Activated naive CD8-positive, alpha-beta T cell (primary cell): ENCODE measurements at regions not wholly inside any gene's neighbourhood (a gene's known extent, or its start where the extent isn't known, plus 50 kb on each side); places are given as distances from the start of the nearest gene placed in this dataset.

Source experiments
- H3K27ac Mint-ChIP-seq: one replicate; pipeline ENCODE4 v1.8.0; 2021; ENCODE audit warnings: mixed read lengths
- H3K27me3 Mint-ChIP-seq: one replicate; pipeline ENCODE4 v1.8.0; 2021; ENCODE audit warnings: mixed read lengths
- H3K36me3 Mint-ChIP-seq: one replicate; pipeline ENCODE4 v1.8.0; 2021; ENCODE audit warnings: mixed read lengths
- H3K4me1 Mint-ChIP-seq: one replicate; pipeline ENCODE4 v1.8.0; 2021; ENCODE audit warnings: low read depth, mixed read lengths
- H3K4me3 Mint-ChIP-seq: one replicate; pipeline ENCODE4 v1.8.0; 2021; ENCODE audit warnings: mild to moderate bottlenecking, mixed read lengths
- H3K9me3 Mint-ChIP-seq: one replicate; pipeline ENCODE4 v1.8.0; 2021; ENCODE audit warnings: low read depth, mixed read lengths

- H3K27me3 Mint-ChIP-seq = no peaks in the 10 kb centered on the region
- no peak overlapping the region for H3K27ac Mint-ChIP-seq
- H3K4me3 Mint-ChIP-seq = no peak overlapping the region
- peaks cover 2% of the 10 kb centered on the region for H3K36me3 Mint-ChIP-seq
- H3K9me3 Mint-ChIP-seq = peaks cover 2% of the 10 kb centered on the region
- H3K4me1 Mint-ChIP-seq = peaks cover 4% of the 10 kb centered on the region
Observed at GRCh38 chr2:196362973-196363549, 191.7 kb upstream of the STK17B start.

DNA sequence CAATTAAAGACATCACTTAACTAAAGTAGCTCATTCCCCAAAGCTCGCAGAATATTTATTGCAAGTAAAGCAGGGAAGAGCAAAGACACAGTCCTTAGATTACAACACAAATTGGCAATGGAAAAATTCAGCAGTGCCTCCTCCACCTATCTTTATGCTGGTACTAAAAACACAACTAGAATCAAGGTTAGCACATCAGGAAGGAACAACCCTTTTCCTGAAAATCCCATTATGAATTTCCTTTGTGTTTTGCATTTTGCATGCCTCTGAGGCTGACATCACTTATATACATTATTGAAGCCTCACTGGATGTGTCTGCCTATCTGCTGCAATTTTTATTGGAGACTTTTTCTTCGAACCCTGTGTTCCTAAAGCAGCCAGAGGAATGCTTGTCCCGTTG is 193.8 kb upstream of the STK17B start:
- Mint-ChIP-seq H3K27me3 (no peaks in the 10 kb centered on the region), H3K36me3 (peaks cover 4% of the 10 kb centered on the region), H3K4me1 (peaks cover 4% of the 10 kb centered on the region), H3K27ac (no peak overlapping the region), H3K4me3 (no peak overlapping the region), H3K9me3 (peaks cover 9% of the 10 kb centered on the region)

DNA sequence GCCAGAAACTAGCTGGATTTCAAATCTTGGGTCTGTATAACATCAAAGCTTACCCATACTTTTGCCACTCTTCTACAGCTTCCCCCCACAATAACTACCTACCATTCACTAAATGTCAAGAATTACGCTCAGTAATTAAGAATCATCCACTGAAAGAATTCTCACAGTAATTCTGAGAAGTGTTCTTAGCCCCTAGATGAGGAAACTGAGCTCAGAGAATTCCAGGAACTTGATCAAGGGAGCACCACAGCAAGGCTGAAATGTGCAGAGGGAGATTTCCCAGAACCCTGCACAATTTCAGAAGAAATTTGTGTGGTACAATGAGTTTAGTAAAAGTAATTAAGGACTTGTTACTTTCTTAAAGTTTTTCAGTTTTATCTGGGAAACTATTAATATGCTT is 194.5 kb upstream of the STK17B start:
- H3K9me3 Mint-ChIP-seq = peaks cover 9% of the 10 kb centered on the region
- peaks cover 4% of the 10 kb centered on the region for H3K4me1 Mint-ChIP-seq
- H3K36me3 Mint-ChIP-seq = peaks cover 4% of the 10 kb centered on the region
- H3K4me3 Mint-ChIP-seq = no peak overlapping the region
- H3K27ac Mint-ChIP-seq = no peak overlapping the region
- no peaks in the 10 kb centered on the region for H3K27me3 Mint-ChIP-seq

DNA sequence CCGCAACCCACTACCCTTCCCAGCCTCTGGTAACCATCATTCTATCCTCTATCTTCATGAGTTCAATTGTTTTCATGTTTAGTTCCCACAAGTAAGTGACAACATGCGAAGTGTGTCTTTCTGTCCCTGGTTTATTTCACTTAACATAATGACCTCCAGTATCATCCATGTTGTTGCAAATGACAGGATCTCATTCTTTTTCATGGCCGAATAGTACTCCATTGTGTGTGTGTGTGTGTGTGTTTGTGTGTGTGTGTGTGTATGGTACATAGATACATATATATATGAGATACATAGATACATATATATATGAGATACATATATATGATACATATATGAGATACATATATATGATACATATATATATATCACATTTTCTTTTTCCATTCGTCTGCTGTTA is 196.3 kb upstream of the STK17B start:
- Mint-ChIP-seq H3K27ac (no peak overlapping the region), H3K27me3 (no peaks in the 10 kb centered on the region), H3K4me1 (peaks cover 4% of the 10 kb centered on the region), H3K4me3 (no peak overlapping the region), H3K36me3 (peaks cover 4% of the 10 kb centered on the region), H3K9me3 (peaks cover 9% of the 10 kb centered on the region)

DNA sequence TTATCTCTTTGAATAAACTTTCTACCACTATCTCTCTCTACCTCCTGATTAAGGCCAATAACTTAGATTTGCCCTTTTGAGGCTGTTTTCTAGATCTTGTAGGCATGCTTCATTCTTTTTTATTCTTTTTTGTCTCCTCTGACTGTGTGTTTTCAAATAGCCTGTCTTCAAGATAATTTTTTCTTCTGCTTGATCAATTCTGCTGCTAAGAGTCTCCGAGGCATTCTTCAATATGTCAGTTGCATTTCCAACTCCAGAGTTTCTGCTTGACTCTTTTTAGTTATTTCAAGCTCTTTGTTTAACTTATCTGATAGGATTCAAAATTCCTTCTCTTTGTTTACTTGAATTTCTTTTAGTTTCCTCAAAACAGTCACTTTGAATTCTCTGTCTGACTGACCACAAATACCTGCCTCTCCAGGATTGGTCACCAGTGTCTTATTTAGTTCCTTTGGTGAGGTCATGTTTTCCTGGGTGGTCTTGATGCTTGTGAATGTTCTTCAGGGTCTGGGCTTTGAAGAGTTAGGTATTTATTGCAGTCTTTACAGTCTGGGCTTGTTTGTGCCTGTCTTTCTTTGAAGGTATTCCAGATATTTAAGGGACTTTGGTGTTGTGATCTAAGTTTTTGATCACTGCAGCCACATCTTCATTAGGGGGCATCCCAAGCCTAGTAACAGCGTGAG is 197.3 kb upstream of the STK17B start:
- Mint-ChIP-seq H3K36me3 (peaks cover 4% of the 10 kb centered on the region), H3K27ac (no peak overlapping the region), H3K27me3 (no peaks in the 10 kb centered on the region), H3K4me3 (no peak overlapping the region), H3K4me1 (peaks cover 4% of the 10 kb centered on the region), H3K9me3 (peaks cover 9% of the 10 kb centered on the region)

DNA sequence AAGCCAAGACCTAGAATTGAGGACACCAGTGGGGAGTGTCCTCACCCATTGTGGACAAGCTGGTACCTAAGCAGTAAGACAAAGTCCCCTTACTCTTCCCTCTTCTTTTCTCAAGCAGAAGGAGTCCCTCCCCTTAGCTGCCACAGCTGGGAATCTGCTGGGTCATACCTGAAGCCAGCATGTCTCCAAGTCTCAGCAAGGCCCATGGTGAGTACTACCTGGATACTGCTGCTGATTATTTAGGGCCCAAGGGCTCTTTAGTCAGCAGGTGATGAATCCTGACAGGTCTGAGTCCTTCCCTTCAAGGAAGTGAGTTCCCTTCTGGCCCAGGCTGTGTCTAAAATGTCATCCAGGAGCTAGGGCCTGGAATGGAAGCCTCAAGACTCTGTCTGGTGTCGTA is 198.6 kb upstream of the STK17B start:
- peaks cover 4% of the 10 kb centered on the region for H3K4me1 Mint-ChIP-seq
- no peaks in the 10 kb centered on the region for H3K27me3 Mint-ChIP-seq
- H3K27ac Mint-ChIP-seq = no peak overlapping the region
- no peak overlapping the region for H3K4me3 Mint-ChIP-seq
- peaks cover 9% of the 10 kb centered on the region for H3K9me3 Mint-ChIP-seq
- peaks cover 4% of the 10 kb centered on the region for H3K36me3 Mint-ChIP-seq

- Mint-ChIP-seq H3K9me3 (peaks cover 9% of the 10 kb centered on the region), H3K4me3 (no peak overlapping the region), H3K27me3 (no peaks in the 10 kb centered on the region), H3K27ac (no peak overlapping the region), H3K36me3 (peaks cover 4% of the 10 kb centered on the region), H3K4me1 (peaks cover 4% of the 10 kb centered on the region)
Observed at GRCh38 chr2:196370381-196370780, 199.0 kb upstream of the STK17B start.

DNA sequence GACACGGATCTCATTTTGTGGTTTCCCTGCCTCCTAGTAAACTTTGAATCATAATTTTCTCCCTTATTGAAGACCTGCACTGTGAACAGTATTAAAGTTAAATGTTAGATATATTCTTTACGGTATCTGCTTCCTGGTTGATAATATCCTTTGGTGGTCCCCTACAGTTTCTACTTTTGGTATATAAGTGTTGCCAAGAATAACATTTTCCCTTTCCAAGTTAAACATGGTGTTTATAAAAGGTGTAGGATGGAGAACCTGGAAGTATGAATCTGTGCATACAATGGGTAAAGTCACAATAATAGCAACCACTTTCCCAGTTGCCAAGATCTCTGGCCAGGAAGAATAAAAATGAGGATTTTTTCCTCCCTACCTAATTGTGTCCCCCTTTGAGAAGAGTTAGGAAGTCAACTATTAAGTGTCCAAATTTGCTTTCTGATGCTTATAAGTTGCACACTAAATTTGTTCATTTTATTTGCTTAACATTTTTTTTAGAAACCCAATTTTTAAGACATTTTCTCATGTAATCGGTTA is 201.0 kb upstream of the STK17B start:
- Mint-ChIP-seq H3K9me3 (peaks cover 9% of the 10 kb centered on the region), H3K36me3 (peaks cover 4% of the 10 kb centered on the region), H3K27me3 (no peaks in the 10 kb centered on the region), H3K4me1 (peaks cover 4% of the 10 kb centered on the region), H3K27ac (no peak overlapping the region), H3K4me3 (no peak overlapping the region)

DNA sequence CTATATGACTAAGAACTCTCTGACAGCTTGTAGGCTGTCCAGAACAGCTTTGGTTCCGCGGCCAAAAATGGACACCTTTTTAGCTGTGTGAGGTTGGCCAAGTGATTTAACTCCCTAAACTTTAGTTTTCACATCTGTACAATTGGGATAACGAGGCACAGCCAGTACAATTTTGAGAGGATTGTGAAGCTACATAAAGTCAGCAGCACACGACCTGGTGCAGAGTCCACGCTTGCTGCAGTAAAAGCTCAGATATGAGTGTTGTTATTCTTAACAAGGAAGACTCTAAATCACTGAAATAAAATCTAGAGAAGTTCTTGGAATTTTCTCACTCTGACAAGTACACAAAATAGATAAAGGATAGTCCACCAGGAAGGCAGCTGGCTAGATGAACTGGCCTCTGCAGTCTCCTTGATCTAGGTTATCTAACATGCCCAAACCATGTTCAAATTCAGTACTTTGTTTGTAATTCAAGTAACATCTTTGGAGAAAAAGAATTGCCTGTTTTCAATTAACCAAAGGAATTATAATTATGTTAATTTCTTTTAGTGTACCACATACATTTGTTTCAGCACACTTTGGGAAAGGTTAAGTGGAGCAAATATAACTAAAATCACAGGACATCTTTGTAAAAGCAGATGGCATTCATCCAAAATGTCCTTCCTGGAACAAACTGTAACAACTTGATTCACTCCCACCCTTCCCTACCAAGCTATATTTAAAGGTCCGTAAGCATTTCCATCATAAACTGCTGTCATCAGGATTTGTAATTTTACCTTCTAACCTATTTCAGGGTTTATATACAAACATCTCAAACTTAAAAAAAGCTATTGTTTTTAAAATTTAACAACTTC is 201.7 kb upstream of the STK17B start:
- H3K9me3 Mint-ChIP-seq = peaks cover 7% of the 10 kb centered on the region

GRCh38 chr2:196376984-196377877 is 205.9 kb upstream of the STK17B start:
- Mint-ChIP-seq H3K27ac (peak overlapping the region; percentile 80), H3K4me1 (peaks cover 7% of the 10 kb centered on the region), H3K36me3 (no peaks in the 10 kb centered on the region), H3K27me3 (no peaks in the 10 kb centered on the region), H3K4me3 (no peak overlapping the region), H3K9me3 (no peaks in the 10 kb centered on the region)

More for the DNA sequence above, 201.7 kb upstream of the STK17B start:
- no peaks in the 10 kb centered on the region for H3K27me3 Mint-ChIP-seq
- H3K4me3 Mint-ChIP-seq = no peak overlapping the region
- no peak overlapping the region for H3K27ac Mint-ChIP-seq
- H3K4me1 Mint-ChIP-seq = peaks cover 7% of the 10 kb centered on the region
- H3K36me3 Mint-ChIP-seq = peaks cover 3% of the 10 kb centered on the region

GRCh38 chr2:196379600-196379999 is 208.2 kb upstream of the STK17B start:
- Mint-ChIP-seq H3K4me1 (peaks cover 7% of the 10 kb centered on the region), H3K9me3 (no peaks in the 10 kb centered on the region), H3K36me3 (no peaks in the 10 kb centered on the region), H3K27me3 (no peaks in the 10 kb centered on the region), H3K27ac (no peak overlapping the region), H3K4me3 (no peak overlapping the region)

- peaks cover 7% of the 10 kb centered on the region for H3K4me1 Mint-ChIP-seq
- no peaks in the 10 kb centered on the region for H3K9me3 Mint-ChIP-seq
- no peak overlapping the region for H3K27ac Mint-ChIP-seq
- no peaks in the 10 kb centered on the region for H3K27me3 Mint-ChIP-seq
- no peaks in the 10 kb centered on the region for H3K36me3 Mint-ChIP-seq
- no peak overlapping the region for H3K4me3 Mint-ChIP-seq
Observed at GRCh38 chr2:196380098-196380497, 208.7 kb upstream of the STK17B start.

- peaks cover 7% of the 10 kb centered on the region for H3K4me1 Mint-ChIP-seq
- H3K27ac Mint-ChIP-seq = no peak overlapping the region
- H3K4me3 Mint-ChIP-seq = no peak overlapping the region
- no peaks in the 10 kb centered on the region for H3K36me3 Mint-ChIP-seq
- H3K9me3 Mint-ChIP-seq = no peaks in the 10 kb centered on the region
- no peaks in the 10 kb centered on the region for H3K27me3 Mint-ChIP-seq
Observed at GRCh38 chr2:196380575-196380974, 209.2 kb upstream of the STK17B start.

DNA sequence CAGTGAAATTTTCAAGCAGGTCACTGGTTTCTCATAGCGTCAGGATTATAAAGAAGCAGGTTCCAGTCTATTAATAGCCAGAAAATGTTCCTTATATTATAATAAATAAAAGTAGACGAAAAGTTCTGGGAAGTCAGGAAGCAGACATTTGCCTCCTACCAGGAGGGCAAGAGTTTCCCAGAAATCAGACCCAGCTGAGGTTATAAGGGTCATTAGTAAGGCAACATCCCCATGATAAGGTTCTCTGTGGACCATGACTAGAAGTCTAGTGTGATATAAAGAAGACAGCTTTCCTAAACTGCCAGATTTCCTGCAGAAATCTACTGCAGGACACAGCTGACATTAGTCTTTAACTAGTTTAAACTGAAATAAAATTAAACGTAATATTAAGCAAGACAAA is 210.1 kb upstream of the STK17B start:
- Mint-ChIP-seq H3K27ac (no peak overlapping the region), H3K4me3 (no peak overlapping the region), H3K36me3 (no peaks in the 10 kb centered on the region), H3K9me3 (no peaks in the 10 kb centered on the region), H3K4me1 (peaks cover 7% of the 10 kb centered on the region), H3K27me3 (no peaks in the 10 kb centered on the region)
